Activated T-helper 2 cell treated with anti-CD3 and anti-CD28 coated beads, Interferon-gamma antibody, Interleukin-2, Interleukin-4, amounts not matched to agents 10 μg/mL and 5 μg/mL and 100 μg/mL, durations not matched to agents 14 hours and 24 hours and 36 hours (primary cell): ENCODE measurements at regions not wholly inside any gene's neighbourhood (a gene's known extent, or its start where the extent isn't known, plus 50 kb on each side); places are given as distances from the start of the nearest gene placed in this dataset.

Source experiments
- DNase-seq: peaks from one replicate; pipeline ENCODE4 v3.0.0; 2021; ENCODE audit warnings: low spot score
- H3K27ac Mint-ChIP-seq: one replicate; pipeline ENCODE4 v1.8.0; 2021; ENCODE audit warnings: mixed read lengths
- H3K27me3 Mint-ChIP-seq: one replicate; pipeline ENCODE4 v1.8.0; 2021; ENCODE audit warnings: low read depth, mixed read lengths
- H3K36me3 Mint-ChIP-seq: one replicate; pipeline ENCODE4 v1.8.0; 2021; ENCODE audit warnings: low read depth, mixed read lengths
- H3K4me1 Mint-ChIP-seq: one replicate; pipeline ENCODE4 v1.8.0; 2021; ENCODE audit warnings: low read depth, mixed read lengths
- H3K4me3 Mint-ChIP-seq: one replicate; pipeline ENCODE4 v1.8.0; 2021; ENCODE audit warnings: low read depth, mild to moderate bottlenecking, moderate library complexity, mixed read lengths
- H3K9me3 Mint-ChIP-seq: one replicate; pipeline ENCODE4 v1.8.0; 2021; ENCODE audit warnings: mixed read lengths
- intact Hi-C: fragments of 100-400 bp; cut with micrococcal nuclease; formaldehyde crosslinking; loops from one replicate; pipeline ENCODE4 v1.15.1; 2023

DNA sequence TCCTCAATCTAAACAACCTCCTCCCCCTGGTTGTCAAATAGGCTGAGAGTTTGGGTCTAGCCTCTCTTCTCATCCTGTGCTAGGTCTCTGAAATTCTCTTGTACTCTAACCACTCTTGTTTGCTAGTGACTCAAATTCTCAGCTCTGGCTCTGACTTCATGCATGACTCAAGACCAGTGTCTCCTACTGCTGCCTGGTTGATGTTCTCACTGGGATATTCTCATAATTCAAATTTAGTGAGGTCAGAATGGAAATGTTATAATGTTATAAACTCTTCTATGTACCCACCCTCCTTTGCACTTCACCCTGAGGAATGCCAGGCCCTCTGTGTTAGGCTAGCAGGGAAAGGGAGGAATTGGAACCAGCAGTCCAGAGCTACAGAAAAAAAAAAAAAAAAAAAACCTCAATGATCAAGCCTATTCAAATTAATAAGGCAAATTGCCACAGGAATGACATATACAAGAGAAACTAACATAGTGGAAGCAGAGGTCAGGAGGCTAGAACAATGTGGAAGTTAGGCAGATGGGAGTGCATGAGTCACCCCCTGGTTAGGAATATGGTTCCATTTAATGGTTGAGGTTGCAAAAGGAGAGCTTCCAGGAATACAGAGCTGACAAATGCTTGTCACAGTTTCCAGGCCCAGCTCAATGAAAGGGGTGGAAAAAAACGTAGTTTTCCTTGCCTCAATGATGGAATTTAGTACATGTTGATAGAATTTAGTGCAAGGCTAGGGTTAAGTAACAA, 459.5 kb downstream of the RMST start:
- intact Hi-C loops, result no loop called here
- Mint-ChIP-seq H3K27ac (no peak overlapping the region), H3K36me3 (no peaks in the 10 kb centered on the region), H3K9me3 (no peaks in the 10 kb centered on the region), H3K4me3 (no peak overlapping the region), H3K4me1 (no peaks in the 10 kb centered on the region), H3K27me3 (no peaks in the 10 kb centered on the region)
- DNase-seq, result no peak

DNA sequence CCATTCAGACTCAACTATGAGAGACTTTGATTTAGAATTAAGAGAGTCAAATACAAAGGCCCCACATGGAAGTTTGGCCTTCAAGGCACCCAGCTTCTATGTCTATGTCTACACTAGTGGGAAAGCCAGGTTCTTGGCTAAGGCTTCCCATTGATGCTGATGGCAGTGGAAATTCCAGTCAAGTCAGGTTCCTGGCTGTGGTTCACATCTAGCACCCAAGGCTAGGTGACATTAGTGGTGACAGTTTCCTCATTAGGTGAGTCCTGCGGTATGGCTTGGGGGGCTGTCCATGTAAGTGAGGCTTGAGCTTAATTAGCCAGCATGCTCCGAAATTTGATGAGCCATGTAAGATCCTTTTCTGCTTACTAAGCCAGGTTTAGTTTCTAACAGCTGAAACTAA, 460.9 kb downstream of the RMST start:
- no peaks in the 10 kb centered on the region for H3K4me1 Mint-ChIP-seq
- no peaks in the 10 kb centered on the region for H3K27me3 Mint-ChIP-seq
- H3K4me3 Mint-ChIP-seq, result no peak overlapping the region
- intact Hi-C loops, result no loop called here
- H3K36me3 Mint-ChIP-seq, result no peaks in the 10 kb centered on the region
- no peak overlapping the region for H3K27ac Mint-ChIP-seq
- no peak for DNase-seq
- no peaks in the 10 kb centered on the region for H3K9me3 Mint-ChIP-seq

DNA sequence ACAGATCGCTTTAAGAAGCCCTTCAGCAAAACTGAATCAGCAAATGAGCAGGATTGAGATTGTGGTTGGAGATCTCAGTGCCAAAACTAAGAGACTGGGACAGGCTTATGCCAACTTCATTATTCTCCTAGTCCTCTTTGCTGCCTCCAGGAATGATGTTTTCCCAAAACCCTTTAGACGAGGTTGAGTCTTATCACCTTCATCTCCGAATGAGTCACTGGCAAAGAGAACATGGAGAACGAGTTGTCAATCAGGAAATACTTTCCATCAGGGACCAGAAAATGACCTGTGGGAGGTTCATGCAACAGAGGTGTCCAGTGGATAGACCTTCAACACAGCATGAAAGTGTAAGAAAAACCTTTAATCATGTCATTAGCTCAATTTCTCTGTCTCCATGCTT, 461.5 kb downstream of the RMST start:
- Mint-ChIP-seq H3K36me3 (no peaks in the 10 kb centered on the region), H3K9me3 (no peaks in the 10 kb centered on the region), H3K27ac (no peak overlapping the region), H3K4me3 (no peak overlapping the region), H3K27me3 (no peaks in the 10 kb centered on the region), H3K4me1 (no peaks in the 10 kb centered on the region)
- intact Hi-C loops, result no loop called here
- DNase-seq, result no peak

DNA sequence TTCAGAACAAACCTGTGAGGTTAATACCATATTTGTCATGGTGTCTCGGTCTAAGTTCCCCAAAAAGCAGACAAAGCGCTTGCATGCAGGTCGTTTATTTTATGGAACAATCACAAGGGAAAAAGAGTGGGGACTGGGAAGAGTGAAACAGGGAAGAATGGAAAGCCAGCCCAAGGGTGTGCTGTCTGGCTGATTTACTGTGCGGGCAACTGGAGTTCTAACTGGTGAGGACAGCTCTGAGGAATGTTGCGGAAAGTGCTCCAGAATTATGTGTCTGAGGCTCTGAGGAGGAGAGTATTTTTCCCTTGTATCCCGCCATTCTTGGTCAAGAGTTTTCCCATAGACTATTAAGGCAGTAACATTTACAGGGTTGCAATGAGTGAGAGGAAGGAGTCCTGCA, 465.4 kb downstream of the RMST start:
- no peaks in the 10 kb centered on the region for H3K36me3 Mint-ChIP-seq
- no peak for DNase-seq
- no peak overlapping the region for H3K4me3 Mint-ChIP-seq
- no peak overlapping the region for H3K27ac Mint-ChIP-seq
- H3K27me3 Mint-ChIP-seq, result no peaks in the 10 kb centered on the region
- intact Hi-C loops, result no loop called here
- H3K4me1 Mint-ChIP-seq, result no peaks in the 10 kb centered on the region
- no peaks in the 10 kb centered on the region for H3K9me3 Mint-ChIP-seq

DNA sequence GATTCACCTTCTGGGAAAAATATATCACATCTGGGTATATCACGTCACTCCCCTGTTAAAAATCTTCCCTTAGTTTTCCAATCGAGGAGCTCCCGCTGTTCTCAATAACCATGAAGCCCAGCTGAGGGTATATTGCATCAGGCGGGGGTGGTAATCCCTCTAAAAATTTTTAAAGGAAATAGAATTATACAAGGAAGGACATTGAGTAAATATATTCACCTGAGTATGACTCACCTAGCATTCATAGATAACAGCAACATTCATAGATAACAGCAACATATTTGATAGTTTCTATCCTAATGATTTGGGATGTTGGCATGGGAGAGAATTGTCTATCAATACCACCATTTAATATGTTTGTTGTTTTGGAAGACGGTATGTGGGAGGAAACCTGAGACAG, 473.6 kb downstream of the RMST start:
- H3K9me3 Mint-ChIP-seq, result peaks cover 6% of the 10 kb centered on the region
- DNase-seq, result no peak
- H3K4me1 Mint-ChIP-seq, result no peaks in the 10 kb centered on the region
- no peak overlapping the region for H3K27ac Mint-ChIP-seq
- intact Hi-C loops, result no loop called here
- H3K36me3 Mint-ChIP-seq, result no peaks in the 10 kb centered on the region
- no peaks in the 10 kb centered on the region for H3K27me3 Mint-ChIP-seq
- no peak overlapping the region for H3K4me3 Mint-ChIP-seq

DNA sequence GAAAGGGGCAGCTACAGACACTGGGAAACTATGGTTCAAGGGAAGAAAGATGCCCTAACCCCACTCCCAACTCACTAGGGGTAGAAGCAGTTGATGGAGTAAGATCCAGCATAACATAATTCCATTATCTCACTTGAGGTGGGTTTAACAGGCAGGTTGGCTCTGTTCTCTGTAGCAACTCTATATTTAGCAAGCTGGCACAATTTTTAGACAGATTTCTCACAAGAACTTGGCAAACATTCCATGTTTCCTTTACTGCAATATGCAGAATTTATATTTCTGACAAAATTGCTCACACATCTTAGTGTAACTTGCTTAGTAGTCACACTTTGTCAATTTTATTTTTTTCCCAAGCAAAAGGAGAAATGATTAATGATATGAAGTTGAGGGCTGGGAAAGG, 475.4 kb downstream of the RMST start:
- Mint-ChIP-seq H3K4me3 (no peak overlapping the region), H3K9me3 (peaks cover 12% of the 10 kb centered on the region), H3K4me1 (no peaks in the 10 kb centered on the region), H3K27ac (no peak overlapping the region), H3K27me3 (no peaks in the 10 kb centered on the region), H3K36me3 (no peaks in the 10 kb centered on the region)
- intact Hi-C loops, result no loop called here
- no peak for DNase-seq

DNA sequence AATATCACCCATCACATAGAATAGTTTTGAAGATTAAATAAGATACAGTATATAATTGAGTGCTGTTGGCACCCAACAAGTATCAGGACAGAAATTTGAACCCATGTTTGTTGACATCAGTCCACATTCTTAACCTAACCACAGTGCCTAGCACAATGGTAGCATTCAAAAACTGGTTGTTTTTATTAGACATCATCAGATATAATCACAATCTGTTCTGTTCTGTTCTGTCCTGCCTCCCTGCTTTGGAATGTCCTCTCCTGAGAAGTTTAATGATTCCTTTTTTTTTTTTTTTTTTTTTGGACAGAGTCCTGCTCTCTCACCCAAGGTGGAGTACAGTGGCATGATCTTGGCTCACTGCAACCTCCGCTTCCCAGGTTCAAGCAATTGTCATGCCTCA, 476.6 kb downstream of the RMST start:
- H3K9me3 Mint-ChIP-seq, result peaks cover 12% of the 10 kb centered on the region
- no peak overlapping the region for H3K4me3 Mint-ChIP-seq
- H3K27me3 Mint-ChIP-seq, result no peaks in the 10 kb centered on the region
- no peak overlapping the region for H3K27ac Mint-ChIP-seq
- no peaks in the 10 kb centered on the region for H3K36me3 Mint-ChIP-seq
- intact Hi-C loops, result no loop called here
- no peaks in the 10 kb centered on the region for H3K4me1 Mint-ChIP-seq
- DNase-seq, result no peak

DNA sequence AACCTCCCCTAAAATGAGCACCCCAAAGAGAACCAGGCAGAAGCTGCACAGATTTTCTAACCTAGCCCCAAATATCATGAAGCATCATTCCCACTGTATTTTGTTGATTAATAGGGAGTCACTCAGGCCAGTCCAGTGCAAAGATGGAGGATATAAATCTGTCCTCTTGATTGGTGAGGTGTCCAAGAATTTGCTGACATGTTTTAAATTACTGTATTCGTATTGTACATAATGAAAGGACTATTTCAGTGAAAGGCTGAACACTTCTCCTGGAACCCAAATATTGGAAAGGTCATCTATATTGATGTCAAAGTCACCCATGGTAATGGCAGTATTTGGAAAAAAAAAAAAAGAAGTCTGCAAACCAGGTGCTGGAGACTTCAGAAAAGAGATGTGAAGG, 477.5 kb downstream of the RMST start:
- Mint-ChIP-seq H3K4me1 (no peaks in the 10 kb centered on the region), H3K4me3 (no peak overlapping the region), H3K36me3 (no peaks in the 10 kb centered on the region), H3K27ac (no peak overlapping the region), H3K27me3 (no peaks in the 10 kb centered on the region), H3K9me3 (peaks cover 12% of the 10 kb centered on the region)
- DNase-seq, result no peak
- intact Hi-C loops, result no loop called here

DNA sequence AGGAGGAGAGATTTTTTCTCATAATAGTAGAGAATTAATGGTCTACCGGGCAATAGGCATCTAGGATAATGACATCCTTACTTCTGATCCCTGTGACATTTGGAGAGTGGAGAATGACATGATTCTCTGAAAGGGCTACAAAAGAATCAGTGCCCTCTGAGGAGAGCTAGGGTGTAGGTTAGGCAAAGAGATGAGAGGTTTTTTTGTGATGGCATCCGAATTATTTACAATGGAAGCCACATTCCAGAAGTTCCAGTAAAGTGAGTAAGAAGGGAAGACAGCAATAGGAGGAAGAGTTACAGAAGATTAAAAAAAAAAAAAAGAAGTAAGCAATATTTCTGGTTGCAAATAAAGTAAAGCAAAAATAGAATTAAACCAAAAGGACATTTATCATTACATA, 478.0 kb downstream of the RMST start:
- Mint-ChIP-seq H3K27me3 (no peaks in the 10 kb centered on the region), H3K9me3 (peaks cover 12% of the 10 kb centered on the region), H3K4me3 (no peak overlapping the region), H3K27ac (no peak overlapping the region), H3K4me1 (no peaks in the 10 kb centered on the region), H3K36me3 (no peaks in the 10 kb centered on the region)
- intact Hi-C loops, result no loop called here
- no peak for DNase-seq

DNA sequence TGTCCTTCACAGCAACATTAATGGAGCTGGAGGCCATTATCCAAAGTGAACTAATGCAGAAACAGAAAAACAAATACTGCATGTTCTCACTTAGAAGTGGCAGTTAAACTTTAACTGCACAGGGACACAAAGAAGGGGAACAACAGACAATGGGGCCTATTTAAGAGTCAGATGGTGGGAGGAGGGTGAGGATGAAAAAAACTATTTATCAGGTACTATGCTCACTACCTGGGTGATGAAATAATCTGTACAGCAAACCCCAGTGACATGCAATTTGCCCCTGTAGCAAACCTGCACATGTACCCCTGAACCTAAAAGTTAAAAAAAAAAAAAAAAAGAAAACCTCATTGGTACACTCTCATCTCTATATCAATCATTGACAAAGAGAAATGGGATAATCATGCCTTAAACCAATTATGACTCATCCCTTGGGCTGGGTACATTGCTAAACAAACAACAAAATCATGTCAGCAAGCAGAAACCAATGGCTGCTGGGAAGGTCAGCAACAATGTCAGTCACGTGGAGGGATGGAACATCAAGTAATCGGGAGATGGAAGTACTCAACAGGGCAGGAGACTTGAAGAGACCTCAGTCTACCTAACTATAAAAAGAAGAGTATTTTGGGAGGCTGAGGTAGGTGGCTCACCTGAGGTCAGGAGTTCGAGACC, 479.2 kb downstream of the RMST start:
- no peak overlapping the region for H3K27ac Mint-ChIP-seq
- no peak overlapping the region for H3K4me3 Mint-ChIP-seq
- peaks cover 13% of the 10 kb centered on the region for H3K9me3 Mint-ChIP-seq
- no peak for DNase-seq
- H3K36me3 Mint-ChIP-seq, result no peaks in the 10 kb centered on the region
- no peaks in the 10 kb centered on the region for H3K4me1 Mint-ChIP-seq
- intact Hi-C loops, result no loop called here
- no peaks in the 10 kb centered on the region for H3K27me3 Mint-ChIP-seq

DNA sequence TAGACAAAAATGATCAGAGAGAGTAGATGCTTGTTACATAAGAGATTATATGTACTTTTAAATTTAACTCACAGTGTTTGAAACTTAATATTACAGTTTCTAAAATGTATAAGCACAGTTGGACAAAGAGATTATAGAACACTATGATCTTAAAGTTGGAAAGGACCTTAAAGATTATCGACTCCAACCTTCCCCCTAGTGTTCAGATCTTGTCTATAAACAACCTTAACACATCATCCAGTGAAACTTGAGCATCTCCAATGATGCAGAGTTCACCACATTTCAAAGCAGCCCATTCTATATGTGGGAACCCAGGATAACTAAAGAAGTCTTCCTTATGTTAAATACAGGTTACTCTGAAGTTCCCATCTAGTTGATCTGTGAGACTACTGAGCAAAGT, 480.8 kb downstream of the RMST start:
- Mint-ChIP-seq H3K9me3 (peaks cover 16% of the 10 kb centered on the region), H3K36me3 (no peaks in the 10 kb centered on the region), H3K4me3 (no peak overlapping the region), H3K27ac (no peak overlapping the region), H3K27me3 (no peaks in the 10 kb centered on the region), H3K4me1 (no peaks in the 10 kb centered on the region)
- DNase-seq, result no peak
- intact Hi-C loops, result no loop called here

DNA sequence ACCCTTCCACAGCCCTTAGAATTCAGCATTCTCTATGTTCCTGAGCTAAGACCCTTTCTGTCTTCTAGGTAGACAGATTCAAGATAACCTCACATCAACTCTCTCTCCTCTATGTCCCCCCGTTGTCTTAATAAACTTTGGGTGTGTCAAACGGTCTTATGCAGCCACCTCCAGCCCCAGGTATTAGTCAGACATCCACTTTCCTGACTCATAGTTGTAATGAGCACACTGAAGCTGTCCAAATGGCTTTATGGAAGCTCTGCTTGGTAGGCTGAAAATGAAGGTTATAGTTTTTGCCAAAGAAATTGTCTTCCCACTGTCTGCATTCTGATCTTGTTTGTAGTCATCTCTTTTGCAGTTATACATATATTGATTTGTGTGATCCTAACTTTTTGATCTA, 482.0 kb downstream of the RMST start:
- intact Hi-C loops, result no loop called here
- H3K4me1 Mint-ChIP-seq, result no peaks in the 10 kb centered on the region
- H3K27me3 Mint-ChIP-seq, result no peaks in the 10 kb centered on the region
- DNase-seq, result no peak
- no peak overlapping the region for H3K4me3 Mint-ChIP-seq
- H3K36me3 Mint-ChIP-seq, result no peaks in the 10 kb centered on the region
- no peak overlapping the region for H3K27ac Mint-ChIP-seq
- H3K9me3 Mint-ChIP-seq, result peaks cover 20% of the 10 kb centered on the region

DNA sequence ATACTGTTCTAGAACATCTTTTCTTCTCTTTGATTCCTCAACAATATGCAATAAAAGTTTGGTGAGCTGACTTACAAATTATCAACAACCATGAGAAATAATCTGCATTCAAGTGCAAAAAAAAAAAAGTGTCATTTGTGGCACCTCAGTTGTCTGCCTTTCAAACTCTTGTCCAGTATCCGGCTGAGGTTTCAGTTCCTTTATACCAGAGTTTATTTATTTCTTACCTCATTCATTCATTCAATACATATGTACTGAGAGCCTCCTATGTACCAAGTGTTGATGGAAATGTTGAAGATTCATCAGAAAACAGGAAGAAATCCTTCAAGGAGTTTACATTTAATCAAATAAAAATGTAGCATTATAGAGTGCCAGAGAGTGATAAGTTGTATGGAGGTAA, 484.1 kb downstream of the RMST start:
- intact Hi-C loops, result no loop called here
- Mint-ChIP-seq H3K4me1 (no peaks in the 10 kb centered on the region), H3K27ac (no peak overlapping the region), H3K27me3 (no peaks in the 10 kb centered on the region), H3K36me3 (no peaks in the 10 kb centered on the region), H3K4me3 (no peak overlapping the region), H3K9me3 (peaks cover 11% of the 10 kb centered on the region)
- DNase-seq, result no peak
